Stimulated activated naive B cell treated with anti-CD40 and anti-IgM and Interleukin-4, amounts not matched to agents 10 μg/mL and 1 μg/mL and 100 μg/mL, for 72 hours (primary cell): ENCODE measurements at regions not wholly inside any gene's neighbourhood (a gene's known extent, or its start where the extent isn't known, plus 50 kb on each side); places are given as distances from the start of the nearest gene placed in this dataset.

Experiments
- ATAC-seq, 2 donors: fragments of 150-1000 bp; cut with Tn5 transposase; replicated peaks; 2 replicates each; pipeline ENCODE4 v1.10.0; 2021; ENCODE audit warnings: moderate library complexity in 1 of 2
- DNase-seq: peaks from one replicate; pipeline ENCODE4 v3.0.0; 2021
- H3K27ac Mint-ChIP-seq: one replicate; pipeline ENCODE4 v1.8.0; 2022; ENCODE audit warnings: mild to moderate bottlenecking, mixed read lengths
- H3K27me3 Mint-ChIP-seq, 2 donors: one replicate each; pipeline ENCODE4 v1.8.0; 2022; ENCODE audit warnings: mixed read lengths in 2 of 2
- H3K36me3 Mint-ChIP-seq, 2 donors: one replicate each; pipeline ENCODE4 v1.8.0; 2022; ENCODE audit warnings: mixed read lengths in 2 of 2, mild to moderate bottlenecking in 1 of 2
- H3K4me1 Mint-ChIP-seq, 2 donors: one replicate each; pipeline ENCODE4 v1.8.0; 2022; ENCODE audit warnings: mixed read lengths in 2 of 2, mild to moderate bottlenecking in 1 of 2
- H3K4me3 Mint-ChIP-seq, 2 donors: one replicate each; pipeline ENCODE4 v1.8.0; 2022; ENCODE audit warnings: mild to moderate bottlenecking in 2 of 2, mixed read lengths in 2 of 2, moderate library complexity in 1 of 2
- H3K9me3 Mint-ChIP-seq, 2 donors: one replicate each; pipeline ENCODE4 v1.8.0; 2022; ENCODE audit warnings: mixed read lengths in 2 of 2, mild to moderate bottlenecking in 1 of 2

DNA sequence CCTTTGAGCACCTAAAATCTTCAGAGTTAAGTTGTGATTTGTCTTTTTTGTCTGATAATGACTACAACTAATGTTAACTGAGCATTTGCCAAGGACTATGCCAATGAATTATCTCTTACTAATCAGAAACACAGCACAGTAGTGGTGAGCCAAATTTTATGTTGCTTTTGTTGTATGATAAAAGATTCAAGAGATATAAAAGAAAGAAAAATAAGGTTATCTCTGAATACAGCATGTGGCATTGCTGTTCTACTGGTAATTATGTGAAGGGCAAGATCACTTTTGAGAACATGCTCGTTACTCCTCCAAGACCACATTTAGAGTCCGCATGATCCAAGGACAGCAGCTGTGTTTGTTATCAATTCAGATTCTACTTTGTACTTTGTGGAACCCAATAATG lies 133.4 kb upstream of the MYLIP start:
- peaks cover 12 to 13% of the 10 kb centered on the region in 2 donors for H3K4me1 Mint-ChIP-seq
- H3K4me3 Mint-ChIP-seq, result no peak overlapping the region
- no peak overlapping the region for H3K27ac Mint-ChIP-seq
- no peaks in the 10 kb centered on the region for H3K36me3 Mint-ChIP-seq
- no peak for DNase-seq
- ATAC-seq, result no peak
- no peaks in the 10 kb centered on the region for H3K9me3 Mint-ChIP-seq
- peaks cover 0 to 15% of the 10 kb centered on the region in 2 donors for H3K27me3 Mint-ChIP-seq

DNA sequence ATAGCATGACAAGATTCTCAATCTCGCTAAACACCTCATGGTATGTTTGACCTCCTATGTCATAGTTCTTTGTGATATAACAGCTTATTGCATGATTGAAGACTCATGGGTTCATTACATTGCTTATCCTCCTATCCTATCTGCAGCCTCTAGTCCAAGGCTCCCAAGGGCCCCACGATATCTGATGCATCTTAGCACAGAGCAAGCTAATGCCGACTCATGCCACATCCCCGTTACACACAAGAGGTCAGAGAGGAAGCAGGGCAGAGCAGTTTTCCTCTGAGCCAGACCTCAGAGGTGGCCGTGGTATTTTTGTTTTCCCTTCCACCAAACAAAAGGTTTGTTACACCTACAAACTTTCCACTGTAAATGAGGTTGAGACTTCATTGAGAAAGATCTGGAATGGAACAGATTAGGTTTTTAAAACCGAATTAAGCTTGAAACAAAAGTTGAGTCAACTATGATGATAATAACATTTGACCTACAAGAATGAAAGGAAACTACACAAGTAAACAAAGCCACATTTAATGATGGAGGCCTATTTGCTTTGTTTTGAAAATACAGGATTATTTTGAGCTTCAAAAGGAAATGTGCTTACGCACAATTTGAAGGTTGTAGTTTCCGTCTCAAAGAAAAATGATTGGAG lies 133.9 kb upstream of the MYLIP start:
- DNase-seq (no peak), ATAC-seq (peak; percentile 74 to 84)
- Mint-ChIP-seq H3K9me3 (no peaks in the 10 kb centered on the region), H3K4me1 (peaks cover 15 to 18% of the 10 kb centered on the region in 2 donors), H3K36me3 (no peaks in the 10 kb centered on the region), H3K27me3 (peaks cover 0 to 15% of the 10 kb centered on the region in 2 donors), H3K27ac (no peak overlapping the region), H3K4me3 (peak overlapping the region in 1 of 2 donors; percentile 43)

DNA sequence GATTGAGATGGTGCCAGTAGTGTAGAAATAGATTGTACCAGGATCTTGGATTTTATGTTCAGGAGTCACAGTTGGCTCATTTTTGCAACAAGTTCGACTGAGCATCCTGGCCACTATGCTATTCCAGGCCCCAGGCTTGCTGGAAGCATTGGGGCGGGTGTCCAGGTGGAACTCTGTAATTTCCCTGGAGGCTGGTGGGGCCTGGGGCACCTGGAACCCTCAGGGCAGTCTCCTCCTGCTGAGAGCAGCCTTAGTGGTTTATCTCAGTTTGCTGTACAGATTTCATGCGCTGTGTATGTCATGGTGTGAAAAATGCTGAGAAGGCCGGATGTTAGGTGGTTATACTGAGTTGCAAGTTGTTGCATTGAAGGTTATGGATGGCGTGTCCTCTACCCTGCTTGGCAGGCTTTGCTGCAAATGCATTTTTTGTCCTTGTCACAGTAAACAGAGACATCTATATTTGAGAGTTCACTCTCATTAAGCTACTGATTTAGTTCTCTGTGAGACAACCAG lies 135.1 kb upstream of the MYLIP start:
- H3K9me3 Mint-ChIP-seq, result peaks cover 0 to 1% of the 10 kb centered on the region in 2 donors
- no peak for DNase-seq
- H3K4me3 Mint-ChIP-seq, result no peak overlapping the region
- H3K27me3 Mint-ChIP-seq, result peaks cover 0 to 15% of the 10 kb centered on the region in 2 donors
- H3K4me1 Mint-ChIP-seq, result peaks cover 23 to 30% of the 10 kb centered on the region in 2 donors
- no peak for ATAC-seq
- no peaks in the 10 kb centered on the region for H3K36me3 Mint-ChIP-seq
- H3K27ac Mint-ChIP-seq, result no peak overlapping the region

DNA sequence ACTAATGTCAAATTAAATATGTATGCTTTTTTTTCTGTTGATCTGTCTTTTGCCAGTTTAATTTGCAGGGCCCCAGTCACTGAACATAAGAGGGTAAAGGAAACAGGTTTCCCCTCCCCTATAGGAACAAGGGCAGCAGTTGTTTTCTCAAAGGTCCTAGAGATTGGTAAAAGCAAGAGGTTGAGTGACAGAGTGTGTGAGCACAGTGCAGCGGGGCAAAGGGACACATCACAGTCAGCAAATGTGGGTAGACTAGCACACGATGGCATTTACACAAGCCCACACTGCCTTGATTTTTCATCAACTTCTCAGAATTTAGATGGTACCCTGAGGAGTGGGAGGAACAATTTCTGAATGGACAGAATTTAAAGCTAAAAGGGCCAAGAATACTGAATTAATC lies 138.7 kb upstream of the MYLIP start:
- no peak overlapping the region for H3K27ac Mint-ChIP-seq
- ATAC-seq (peak; percentile 22 to 44), DNase-seq (no peak)
- peaks cover 0 to 1% of the 10 kb centered on the region in 2 donors for H3K9me3 Mint-ChIP-seq
- peaks cover 29 to 35% of the 10 kb centered on the region in 2 donors for H3K4me1 Mint-ChIP-seq
- H3K36me3 Mint-ChIP-seq, result no peaks in the 10 kb centered on the region
- H3K27me3 Mint-ChIP-seq, result peaks cover 0 to 4% of the 10 kb centered on the region in 2 donors
- no peak overlapping the region for H3K4me3 Mint-ChIP-seq

DNA sequence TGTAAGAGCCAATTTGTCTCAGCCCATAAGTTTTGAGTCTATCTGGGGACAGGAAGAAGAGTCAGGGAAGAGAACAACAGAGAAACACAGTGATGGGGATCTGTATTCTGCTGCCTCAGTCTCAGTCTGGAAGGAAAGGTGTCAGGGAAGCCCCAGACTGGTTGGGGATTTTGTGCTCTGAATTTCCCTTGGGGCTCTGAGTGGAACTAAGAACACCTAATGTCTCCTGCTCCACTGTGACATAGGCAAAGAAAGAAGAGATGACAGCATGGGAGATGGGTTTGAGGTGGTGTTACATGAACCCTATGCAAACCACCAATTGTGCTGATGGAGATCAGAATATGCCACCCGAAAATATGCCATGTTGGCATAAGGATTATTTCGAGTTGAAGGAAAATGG lies 139.5 kb upstream of the MYLIP start:
- peak overlapping the region; percentile 82 for H3K27ac Mint-ChIP-seq
- peaks cover 22 to 28% of the 10 kb centered on the region in 2 donors for H3K4me1 Mint-ChIP-seq
- H3K36me3 Mint-ChIP-seq, result no peaks in the 10 kb centered on the region
- ATAC-seq, result peak; percentile 94 to 99
- H3K9me3 Mint-ChIP-seq, result peaks cover 0 to 1% of the 10 kb centered on the region in 2 donors
- peak; percentile 55 for DNase-seq
- H3K27me3 Mint-ChIP-seq, result no peaks in the 10 kb centered on the region
- H3K4me3 Mint-ChIP-seq, result peak overlapping the region in 1 of 2 donors; percentile 8

DNA sequence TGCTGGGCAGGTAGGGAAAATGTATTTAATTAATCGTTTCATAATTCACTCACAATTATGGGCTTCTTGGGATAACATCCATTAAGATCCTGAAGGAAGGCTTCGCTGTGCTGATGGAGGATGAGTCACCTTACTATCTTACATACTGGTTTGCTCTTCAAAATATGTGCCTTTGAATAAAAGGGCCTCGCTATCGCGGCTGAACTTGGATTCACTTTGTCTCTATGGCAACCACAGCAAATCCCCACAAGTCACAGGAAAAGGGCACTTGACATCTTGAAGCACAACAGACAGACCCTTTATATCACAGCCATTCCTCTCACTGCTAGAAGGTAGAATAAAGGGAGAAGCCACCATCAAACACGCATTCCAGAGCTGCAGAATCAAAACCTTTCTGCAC lies 141.3 kb upstream of the MYLIP start:
- H3K4me1 Mint-ChIP-seq, result peaks cover 22 to 27% of the 10 kb centered on the region in 2 donors
- ATAC-seq (no peak), DNase-seq (no peak)
- no peak overlapping the region for H3K4me3 Mint-ChIP-seq
- H3K36me3 Mint-ChIP-seq, result no peaks in the 10 kb centered on the region
- peaks cover 0 to 3% of the 10 kb centered on the region in 2 donors for H3K9me3 Mint-ChIP-seq
- no peak overlapping the region for H3K27ac Mint-ChIP-seq
- peaks cover 4% of the 10 kb centered on the region in 2 donors for H3K27me3 Mint-ChIP-seq

DNA sequence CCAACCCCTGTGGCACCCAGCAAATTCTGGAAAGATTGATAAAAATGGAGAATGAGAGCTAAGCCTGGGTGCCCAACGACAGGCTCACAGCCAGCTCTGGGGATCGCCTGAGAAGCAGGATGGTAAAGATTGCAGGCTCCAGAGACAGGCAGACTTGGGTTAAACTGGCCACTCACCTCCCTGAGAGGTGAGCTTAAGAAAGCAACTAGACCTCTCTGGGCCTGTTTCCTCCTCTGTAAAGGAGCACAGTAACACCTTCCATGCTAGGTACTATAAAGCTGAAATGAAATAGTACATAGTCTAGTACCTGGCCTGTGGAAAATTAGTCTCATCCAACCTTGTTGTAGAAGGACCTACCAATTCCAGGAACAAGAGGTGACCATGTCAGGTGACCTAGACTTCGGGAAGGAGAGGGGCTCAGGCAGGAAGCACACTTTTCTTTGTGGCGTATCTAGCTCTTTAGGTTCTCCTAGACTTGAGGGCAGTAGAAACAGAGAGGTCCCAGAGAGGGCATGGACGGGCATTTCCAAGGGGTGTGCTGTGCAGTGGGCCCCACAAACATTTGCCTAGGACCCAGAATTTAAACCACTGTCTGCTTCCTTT lies 142.8 kb upstream of the MYLIP start:
- no peak for DNase-seq
- Mint-ChIP-seq H3K4me3 (no peak overlapping the region), H3K4me1 (peaks cover 22 to 27% of the 10 kb centered on the region in 2 donors), H3K36me3 (no peaks in the 10 kb centered on the region), H3K9me3 (peaks cover 0 to 3% of the 10 kb centered on the region in 2 donors), H3K27ac (no peak overlapping the region), H3K27me3 (peaks cover 4 to 6% of the 10 kb centered on the region in 2 donors)
- no peak for ATAC-seq

DNA sequence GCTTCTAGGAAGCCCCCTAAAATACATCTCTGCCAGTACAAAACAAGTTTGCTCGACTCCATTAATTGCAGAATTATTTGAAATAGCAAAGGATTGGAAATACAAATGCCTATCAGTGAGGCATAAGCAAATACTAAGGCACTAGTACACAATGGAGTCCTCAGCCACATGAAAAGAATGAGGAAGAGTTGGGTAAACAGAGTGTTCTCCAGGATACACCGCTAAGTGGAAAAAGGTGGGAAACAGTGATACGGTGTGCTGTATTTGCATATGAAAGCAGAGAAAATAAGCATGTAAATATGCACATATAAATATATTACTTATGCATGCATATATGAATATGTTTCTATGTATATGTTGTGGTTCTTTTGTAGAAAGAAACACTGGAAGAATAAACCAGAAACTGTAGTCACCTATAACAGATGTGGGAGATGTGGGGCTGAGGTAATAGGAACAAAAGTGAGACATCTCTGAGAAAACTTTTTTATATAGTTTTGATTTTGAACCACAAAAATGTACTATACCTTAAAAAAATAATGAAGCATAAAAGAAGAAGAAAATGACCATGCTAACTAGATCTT lies 143.4 kb upstream of the MYLIP start:
- no peak for ATAC-seq
- no peak overlapping the region for H3K27ac Mint-ChIP-seq
- peaks cover 6 to 9% of the 10 kb centered on the region in 2 donors for H3K27me3 Mint-ChIP-seq

DNA sequence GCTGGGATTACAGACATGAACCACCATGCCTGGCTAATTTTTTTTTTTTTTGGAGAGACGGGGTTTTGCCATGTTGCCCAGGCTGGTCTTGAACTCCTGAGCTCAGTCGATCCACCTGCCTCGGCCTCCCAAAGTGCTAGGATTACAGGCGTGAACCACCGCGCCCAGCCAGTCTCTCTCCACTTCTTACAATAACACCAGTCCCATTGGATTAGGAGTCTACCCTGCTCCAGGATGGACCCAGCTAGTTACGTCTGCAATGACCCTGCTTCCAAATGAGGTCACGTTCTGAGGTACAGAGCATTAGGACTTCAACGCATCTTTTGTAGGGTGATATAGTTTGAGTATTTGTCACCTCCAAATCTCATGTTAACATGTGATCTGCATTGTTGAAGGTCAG lies 146.9 kb upstream of the MYLIP start:
- H3K27ac Mint-ChIP-seq, result no peak overlapping the region
- no peak overlapping the region for H3K4me3 Mint-ChIP-seq
- H3K4me1 Mint-ChIP-seq, result peaks cover 4 to 5% of the 10 kb centered on the region in 2 donors
- DNase-seq (no peak), ATAC-seq (no peak)
- peaks cover 0 to 1% of the 10 kb centered on the region in 2 donors for H3K9me3 Mint-ChIP-seq
- H3K27me3 Mint-ChIP-seq, result peaks cover 6 to 9% of the 10 kb centered on the region in 2 donors
- no peaks in the 10 kb centered on the region for H3K36me3 Mint-ChIP-seq

More for the DNA sequence above, 143.4 kb upstream of the MYLIP start:
- no peaks in the 10 kb centered on the region for H3K36me3 Mint-ChIP-seq
- no peak overlapping the region for H3K4me3 Mint-ChIP-seq
- peaks cover 21 to 26% of the 10 kb centered on the region in 2 donors for H3K4me1 Mint-ChIP-seq
- DNase-seq, result no peak
- H3K9me3 Mint-ChIP-seq, result peaks cover 0 to 3% of the 10 kb centered on the region in 2 donors

DNA sequence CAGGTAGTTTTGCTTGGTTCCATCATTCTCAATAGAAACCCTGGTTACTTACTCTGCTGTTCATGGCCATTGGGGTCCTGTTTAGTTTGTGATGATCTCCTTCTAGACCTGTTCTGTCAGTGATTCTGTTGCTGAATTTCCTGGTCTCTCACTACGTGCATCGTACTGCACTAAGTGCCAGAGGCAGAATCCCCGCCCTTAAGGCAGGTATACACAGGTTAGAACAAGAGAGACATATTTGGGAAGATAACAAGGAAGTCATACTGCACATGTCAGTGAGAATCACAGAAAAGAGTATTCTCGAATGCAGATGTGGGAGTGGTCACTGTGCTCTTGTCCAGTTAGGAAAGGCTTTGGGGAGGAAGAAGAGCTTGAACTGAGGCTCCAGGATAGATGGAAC lies 148.1 kb upstream of the MYLIP start:
- DNase-seq, result no peak
- no peak for ATAC-seq
- H3K4me3 Mint-ChIP-seq, result no peak overlapping the region
- peaks cover 0 to 1% of the 10 kb centered on the region in 2 donors for H3K9me3 Mint-ChIP-seq
- H3K27me3 Mint-ChIP-seq, result peaks cover 6 to 9% of the 10 kb centered on the region in 2 donors
- H3K4me1 Mint-ChIP-seq, result peaks cover 2% of the 10 kb centered on the region in 2 donors
- H3K27ac Mint-ChIP-seq, result no peak overlapping the region
- no peaks in the 10 kb centered on the region for H3K36me3 Mint-ChIP-seq

DNA sequence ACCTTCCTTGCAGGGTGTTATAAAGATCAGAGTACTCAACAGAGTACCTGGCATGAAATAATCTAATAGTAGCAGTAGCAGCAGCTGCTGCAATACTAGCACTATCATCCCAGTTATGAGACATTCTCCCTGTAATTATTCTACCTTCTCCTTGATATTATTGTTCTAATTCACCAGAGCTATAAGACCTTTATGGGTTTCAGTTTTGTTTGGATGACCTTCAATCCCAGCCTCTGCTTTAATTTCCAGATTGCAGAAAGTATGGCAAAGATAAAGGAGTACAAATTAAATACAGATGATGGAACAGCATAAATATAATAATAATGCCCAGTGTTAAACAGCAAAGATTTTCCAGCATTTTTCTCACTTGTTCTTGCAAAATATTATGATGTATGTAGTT lies 150.5 kb upstream of the MYLIP start:
- DNase-seq (no peak), ATAC-seq (no peak)
- Mint-ChIP-seq H3K9me3 (peaks cover 4 to 6% of the 10 kb centered on the region in 2 donors), H3K4me3 (no peak overlapping the region), H3K36me3 (peaks cover 5% of the 10 kb centered on the region in 2 donors), H3K27me3 (peaks cover 6 to 9% of the 10 kb centered on the region in 2 donors), H3K4me1 (peaks cover 0 to 1% of the 10 kb centered on the region in 2 donors), H3K27ac (no peak overlapping the region)

DNA sequence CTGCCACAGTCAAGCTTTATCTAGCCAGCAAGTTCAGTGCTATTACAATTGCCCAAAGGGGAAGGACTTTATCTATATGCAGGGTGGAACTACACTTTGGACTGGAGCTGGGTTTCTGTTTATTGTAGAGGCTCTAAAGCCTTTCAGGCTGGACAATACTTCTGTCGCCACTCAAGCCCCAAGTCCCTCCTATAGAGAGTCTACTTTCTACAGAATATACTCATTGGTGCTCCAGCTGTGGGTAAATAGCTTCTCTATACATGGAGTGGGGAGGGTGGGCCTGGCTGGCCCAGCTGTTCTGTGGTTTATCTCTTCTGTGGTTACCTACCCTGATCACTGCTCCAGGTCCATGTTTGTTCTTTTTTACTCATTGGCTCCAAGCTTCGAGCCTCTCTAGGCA lies 151.8 kb upstream of the MYLIP start:
- H3K9me3 Mint-ChIP-seq, result peaks cover 4% of the 10 kb centered on the region in 2 donors
- DNase-seq (no peak), ATAC-seq (no peak)
- H3K4me1 Mint-ChIP-seq, result peaks cover 0 to 1% of the 10 kb centered on the region in 2 donors
- H3K27ac Mint-ChIP-seq, result no peak overlapping the region
- H3K4me3 Mint-ChIP-seq, result no peak overlapping the region
- peaks cover 0 to 5% of the 10 kb centered on the region in 2 donors for H3K27me3 Mint-ChIP-seq
- peaks cover 5% of the 10 kb centered on the region in 2 donors for H3K36me3 Mint-ChIP-seq

DNA sequence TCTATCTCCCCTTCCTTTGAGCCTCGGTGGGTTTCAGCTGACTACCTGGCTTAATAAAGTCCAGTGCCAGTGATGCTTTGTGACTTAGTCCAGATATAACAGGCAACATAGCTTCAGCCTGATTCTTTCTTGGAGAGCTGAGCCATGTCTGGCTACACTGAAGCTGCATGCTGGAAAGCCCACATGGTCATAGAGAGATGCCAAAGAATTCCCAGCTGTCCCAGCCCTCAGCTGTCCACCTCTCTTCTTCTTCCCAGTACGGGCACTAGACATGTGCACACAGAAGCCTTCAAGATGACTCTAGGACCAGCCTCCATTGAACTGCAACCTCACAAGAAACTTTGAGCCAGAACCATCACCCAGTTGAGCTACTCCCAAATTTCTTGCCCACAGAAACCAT lies 154.1 kb upstream of the MYLIP start:
- no peak overlapping the region for H3K27ac Mint-ChIP-seq
- no peak for ATAC-seq
- no peak for DNase-seq
- H3K9me3 Mint-ChIP-seq, result peaks cover 4% of the 10 kb centered on the region in 2 donors
- no peak overlapping the region for H3K4me3 Mint-ChIP-seq
- H3K4me1 Mint-ChIP-seq, result no peaks in the 10 kb centered on the region
- peaks cover 5% of the 10 kb centered on the region in 2 donors for H3K36me3 Mint-ChIP-seq
- H3K27me3 Mint-ChIP-seq, result no peaks in the 10 kb centered on the region

DNA sequence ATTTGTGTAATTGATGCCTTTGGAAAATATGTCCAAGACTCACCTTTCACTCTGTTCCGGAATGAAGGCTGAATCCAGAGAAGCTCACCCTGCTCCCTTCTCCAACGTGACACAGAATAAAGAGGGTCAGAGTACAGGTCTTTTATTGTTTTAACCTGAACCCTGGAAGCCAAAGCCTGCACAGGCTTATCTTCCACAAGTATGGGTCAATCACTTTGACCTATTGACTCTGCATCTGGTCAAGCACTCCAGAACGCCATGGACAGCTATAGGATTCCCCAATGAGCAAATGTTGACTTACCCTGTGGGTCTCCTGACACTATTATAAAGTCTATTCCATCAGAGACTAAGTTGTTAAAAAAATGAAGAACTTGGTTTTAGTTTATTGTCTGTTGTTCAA lies 158.4 kb upstream of the MYLIP start:
- peaks cover 5% of the 10 kb centered on the region in 2 donors for H3K36me3 Mint-ChIP-seq
- no peak overlapping the region for H3K27ac Mint-ChIP-seq
- H3K9me3 Mint-ChIP-seq, result peaks cover 4% of the 10 kb centered on the region in 2 donors
- H3K4me3 Mint-ChIP-seq, result no peak overlapping the region
- DNase-seq, result no peak
- no peak for ATAC-seq
- H3K27me3 Mint-ChIP-seq, result peaks cover 5 to 7% of the 10 kb centered on the region in 2 donors
- peaks cover 0 to 7% of the 10 kb centered on the region in 2 donors for H3K4me1 Mint-ChIP-seq
